Fibroblast of skin of back (primary cell): ENCODE measurements at regions not wholly inside any gene's neighbourhood (a gene's known extent, or its start where the extent isn't known, plus 50 kb on each side); places are given as distances from the start of the nearest gene placed in this dataset.
A peak's percentile ranks its signal among the peaks of the same experiment; 100 is the strongest.

Experiments
- DNase-seq: peaks from one replicate; pipeline ENCODE4 v3.0.0-alpha.2; 2013

DNA sequence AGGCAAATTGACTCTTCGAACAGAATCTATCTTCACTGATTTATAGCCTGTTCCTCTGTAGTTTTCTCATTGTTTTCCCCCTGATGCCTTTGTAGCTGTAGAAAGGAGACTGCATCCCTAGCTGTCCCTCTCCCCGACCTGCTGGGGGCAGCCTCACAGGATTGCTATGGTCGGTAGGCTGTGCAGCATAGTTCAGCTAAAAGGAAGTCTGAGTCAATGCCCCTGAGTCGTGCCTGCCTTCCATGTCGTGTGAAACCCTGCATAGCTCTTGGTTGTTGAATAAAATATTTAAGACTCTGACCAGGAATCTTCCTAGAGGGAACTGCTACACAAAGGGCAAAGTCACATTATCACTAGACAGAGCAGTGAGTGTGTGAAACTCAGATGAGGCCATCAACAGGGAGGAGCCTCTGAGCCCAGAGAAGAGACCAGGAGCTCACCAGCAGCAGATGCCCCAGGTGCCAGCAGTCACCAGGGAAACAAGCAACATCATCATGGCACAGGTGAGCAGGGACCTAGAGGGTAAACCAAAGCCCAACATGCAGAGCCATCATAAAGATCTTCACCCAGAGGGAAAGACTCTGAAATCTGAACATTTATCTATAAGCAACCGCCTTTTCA is 108.4 kb upstream of the NBEA start:
- DNase-seq: peak; percentile 50

DNA sequence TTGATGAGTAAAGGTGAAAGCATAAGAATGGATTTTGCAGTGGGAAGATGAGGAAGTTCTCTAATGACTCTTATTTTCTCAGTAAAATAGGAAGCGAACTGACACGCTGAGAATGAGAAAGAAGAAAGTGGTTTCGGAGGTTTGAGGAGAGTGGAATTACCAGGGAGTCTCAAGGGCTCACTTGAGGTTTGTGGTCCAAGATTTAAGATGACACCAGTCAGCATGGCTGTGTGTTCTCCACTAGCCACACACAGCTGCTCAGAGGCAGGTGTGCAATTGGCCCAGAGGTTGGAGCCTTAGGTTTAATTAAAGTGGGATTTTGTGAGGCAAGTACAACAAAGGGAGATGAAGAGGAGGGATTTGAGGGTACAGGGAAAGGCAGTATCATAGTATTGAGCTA is 99.6 kb upstream of the NBEA start:
- no peak for DNase-seq

DNA sequence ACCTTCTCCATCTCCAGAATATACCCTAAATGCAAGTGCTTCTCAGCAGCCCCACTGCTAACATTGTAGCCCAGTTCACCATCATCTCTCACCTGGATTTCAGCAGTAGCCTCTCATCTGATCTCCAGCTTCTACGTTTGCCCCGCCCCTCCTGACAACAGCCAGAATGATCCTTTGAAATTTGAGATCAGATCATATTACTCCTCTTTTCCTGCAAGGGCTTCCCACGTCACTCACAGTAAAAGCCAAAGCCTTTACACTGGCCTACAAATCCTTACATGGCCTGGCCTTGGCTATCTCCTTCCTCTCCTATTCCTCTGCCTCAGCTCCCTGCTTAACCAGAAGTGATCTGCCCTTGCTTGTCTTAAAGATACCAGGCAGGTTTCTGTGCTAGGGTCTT is 94.3 kb upstream of the NBEA start:
- no peak for DNase-seq

DNA sequence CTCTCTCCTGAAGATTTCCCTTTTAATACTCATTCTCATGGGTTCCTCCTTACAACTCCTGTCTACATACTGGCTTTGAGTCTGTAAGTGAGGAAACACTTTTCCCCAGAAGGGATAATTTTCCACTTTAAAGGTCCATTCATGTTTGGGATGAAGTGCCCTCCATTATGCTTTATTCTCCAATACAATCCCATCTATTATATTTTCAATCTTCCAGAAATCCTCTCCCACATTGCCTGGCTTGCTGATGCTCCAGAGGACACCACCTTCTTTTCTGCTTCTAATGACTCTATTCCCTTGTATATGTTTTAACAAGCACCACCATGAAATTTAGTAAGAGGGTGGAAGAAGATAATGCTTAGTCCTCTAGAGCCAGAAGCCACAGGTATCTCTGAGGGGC is 92.7 kb upstream of the NBEA start:
- DNase-seq: no peak

DNA sequence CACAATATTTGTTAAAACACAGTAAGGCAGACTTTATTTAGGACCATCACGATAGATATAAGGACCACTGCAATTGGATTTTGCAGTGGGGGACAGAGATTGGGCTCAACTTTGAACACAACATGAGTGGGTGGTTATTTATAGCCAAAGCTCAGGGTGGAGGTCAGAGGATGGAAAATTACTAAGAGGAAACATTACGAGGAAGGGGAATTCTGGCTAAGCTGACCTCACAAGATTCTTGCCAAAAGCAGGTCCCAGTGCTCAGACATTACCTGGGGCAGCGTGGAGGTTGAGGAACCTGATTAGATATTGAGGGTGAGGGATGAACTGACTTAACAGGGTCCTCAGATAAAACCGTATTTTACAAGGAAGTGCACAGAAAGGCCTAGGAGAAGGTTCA is 88.9 kb upstream of the NBEA start:
- DNase-seq: no peak

DNA sequence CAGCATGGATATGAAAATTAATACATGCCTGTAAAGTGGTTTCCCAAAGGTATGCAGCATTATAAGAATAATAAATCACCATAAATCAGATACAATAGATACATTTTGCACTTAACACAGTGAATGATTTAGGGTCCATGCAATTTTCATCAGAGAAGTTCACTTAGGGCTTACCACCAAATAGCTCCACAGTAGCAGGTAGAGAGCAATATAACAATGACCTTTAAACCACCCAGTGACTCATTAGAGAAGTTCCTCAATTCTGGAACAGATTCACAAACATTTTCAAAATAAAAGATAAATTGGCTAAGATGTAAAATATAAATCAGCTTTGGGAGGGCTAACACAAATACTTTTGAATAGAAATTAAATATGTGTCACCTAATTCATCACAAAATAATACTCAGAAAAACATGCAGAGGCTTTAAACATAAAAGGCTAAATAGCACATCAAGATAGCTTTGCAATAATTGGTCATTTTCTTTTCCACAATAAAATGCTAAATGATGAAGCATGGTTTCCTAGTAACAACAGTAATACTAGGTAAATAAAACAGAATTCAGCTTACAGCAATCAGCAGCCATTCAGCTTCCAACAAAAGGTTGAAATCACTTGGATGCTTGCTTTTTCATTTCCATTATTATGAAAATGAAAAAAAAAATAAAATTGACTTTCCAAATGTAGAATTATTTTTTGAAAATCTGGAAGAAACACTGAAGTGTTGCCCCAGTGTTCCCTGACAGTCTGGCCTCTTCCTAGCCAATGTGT is 84.3 kb upstream of the NBEA start:
- DNase-seq: no peak

DNA sequence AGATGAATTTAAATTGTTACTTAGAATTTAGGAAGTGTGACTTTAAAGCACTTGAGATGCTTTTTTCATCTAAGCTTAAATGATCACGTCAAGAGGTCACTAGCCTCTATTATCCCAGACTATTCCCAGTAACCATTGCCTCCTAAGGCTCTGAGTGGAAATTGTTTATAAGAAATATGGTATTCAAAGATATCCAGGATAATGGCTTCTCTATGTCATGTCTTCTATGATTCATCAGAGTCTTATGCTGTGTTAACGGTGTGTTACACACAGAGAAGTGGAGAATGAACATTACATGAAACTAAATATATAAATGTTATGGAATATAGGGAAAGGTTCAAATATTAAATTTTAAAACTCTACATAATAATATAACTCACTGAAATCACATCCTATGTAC is 79.8 kb upstream of the NBEA start:
- DNase-seq: no peak

DNA sequence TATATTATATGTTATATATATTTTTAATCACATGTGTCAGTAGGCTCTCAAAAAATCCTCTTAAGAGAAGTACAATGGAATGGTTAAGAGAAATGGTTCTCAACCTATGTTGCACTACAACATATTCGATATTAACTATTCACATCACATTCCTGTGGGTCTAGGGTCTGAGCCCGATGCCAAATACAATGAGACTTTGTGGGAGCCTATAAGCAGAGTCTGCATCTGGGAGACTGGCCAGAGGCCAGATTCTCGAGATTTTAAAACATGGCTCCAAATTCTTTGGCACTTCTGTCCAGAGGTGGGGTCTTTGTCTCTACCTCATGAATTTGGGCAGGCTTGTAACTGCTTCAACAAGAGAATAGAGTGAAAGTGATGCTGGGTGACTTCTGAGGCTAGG is 79.4 kb upstream of the NBEA start:
- DNase-seq: no peak

DNA sequence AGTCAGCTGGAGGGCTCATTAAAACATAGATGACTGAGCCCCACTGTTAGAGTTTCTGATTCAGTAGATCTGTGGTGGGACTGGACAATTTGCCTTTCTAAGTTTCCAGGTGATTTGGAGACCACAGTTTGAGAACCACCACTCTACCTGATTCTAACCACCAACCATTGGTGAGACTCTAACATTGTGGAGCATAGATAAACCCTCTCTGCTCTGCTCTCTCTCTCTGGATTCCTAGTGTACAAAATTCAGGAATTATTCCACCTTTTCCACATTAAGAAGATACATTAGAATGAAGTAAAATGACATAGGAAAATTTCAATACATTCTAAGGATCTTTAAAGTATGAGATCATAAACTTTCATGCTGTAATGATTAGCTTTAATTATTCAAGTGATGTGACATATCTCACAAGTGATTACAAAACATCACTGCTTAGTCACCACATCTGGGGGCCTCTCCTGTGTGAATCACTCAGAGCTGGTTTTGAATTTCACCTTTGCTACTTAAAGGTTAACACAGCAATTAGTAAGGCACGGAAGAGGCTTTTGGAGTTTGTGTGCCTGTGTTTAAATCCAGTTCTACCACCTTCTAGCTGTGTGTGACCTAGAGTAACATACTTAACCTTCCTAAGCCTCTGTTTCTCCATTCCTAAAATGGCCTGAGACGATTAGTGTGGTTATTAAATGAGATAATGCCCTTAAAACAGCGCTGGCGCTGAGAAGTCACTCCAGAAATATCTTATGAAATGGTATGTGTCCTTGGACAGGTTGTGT is 78.5 kb upstream of the NBEA start:
- DNase-seq: peak; percentile 52

DNA sequence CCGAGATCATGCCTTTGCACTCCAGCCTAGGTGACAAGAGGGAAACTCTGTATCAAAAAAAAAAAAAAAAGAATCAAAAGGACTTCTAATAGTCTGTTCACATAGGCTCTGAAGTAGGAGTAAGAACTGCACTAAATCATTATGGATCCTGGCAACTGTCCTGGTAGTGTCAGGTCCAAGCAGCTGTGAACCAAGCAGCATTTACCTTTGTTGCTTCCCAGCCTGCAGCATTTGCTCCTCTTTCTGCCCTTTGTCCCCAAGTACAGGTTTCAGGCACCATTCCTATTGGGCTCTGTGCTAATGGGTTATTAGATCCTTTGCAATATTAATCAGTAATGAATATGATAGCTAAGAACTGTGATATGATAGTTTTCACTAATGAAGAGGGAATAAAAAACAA is 77.4 kb upstream of the NBEA start:
- no peak for DNase-seq

DNA sequence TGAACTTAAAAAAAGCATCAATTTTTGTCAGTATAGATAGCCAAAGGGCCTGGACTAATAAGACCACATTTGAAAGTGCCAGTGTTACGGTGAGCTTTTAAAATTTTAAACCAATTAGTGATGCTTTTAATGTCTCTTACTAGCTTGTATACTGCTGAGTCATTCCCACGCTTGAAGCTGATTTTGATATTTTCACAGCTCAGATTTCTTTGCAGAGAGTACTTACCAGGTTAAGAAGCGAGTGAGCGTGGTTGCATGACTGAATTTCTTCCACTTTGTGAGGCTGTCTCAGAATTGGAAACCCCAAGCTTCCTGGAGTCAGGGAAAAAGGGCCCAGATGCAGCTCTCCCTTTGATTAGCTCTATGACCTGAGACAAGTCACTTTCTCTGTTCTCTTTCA is 74.5 kb upstream of the NBEA start:
- DNase-seq: peak; percentile 3

DNA sequence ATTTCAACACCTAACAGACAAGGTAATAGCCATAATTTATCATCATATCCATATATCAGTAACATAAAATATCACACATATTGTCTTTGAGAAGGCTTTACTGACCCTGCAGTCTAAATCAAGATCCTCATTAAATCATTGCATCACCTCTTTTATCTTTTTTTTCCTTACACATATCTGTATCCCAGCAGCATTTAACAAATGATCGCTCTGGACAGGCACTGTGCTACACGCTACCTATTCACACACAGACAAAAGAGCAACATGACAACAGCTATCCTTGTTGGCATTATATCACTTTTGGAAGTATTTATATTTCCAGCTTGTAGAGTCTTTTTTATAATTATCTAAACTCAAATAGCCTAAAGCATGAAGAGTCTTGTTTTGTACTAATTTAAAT is 73.3 kb upstream of the NBEA start:
- no peak for DNase-seq

DNA sequence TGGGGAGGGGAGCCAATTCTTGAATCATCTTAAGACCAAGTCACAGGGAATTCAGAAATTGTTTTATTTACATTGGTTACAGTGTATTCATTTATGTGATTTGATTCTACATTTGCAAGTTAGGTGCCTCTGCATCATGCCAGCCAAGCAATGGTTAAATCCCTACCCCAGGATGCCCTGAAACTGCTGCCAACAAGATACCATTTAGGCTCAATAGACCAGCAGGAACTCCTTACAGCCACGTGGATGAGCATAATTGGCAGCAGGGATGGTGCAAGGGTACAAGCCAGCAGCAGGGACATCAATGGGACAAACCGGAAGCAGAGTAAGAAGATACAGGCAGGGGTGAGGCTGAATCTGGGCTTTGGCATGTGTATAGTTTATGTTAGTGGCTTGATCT is 72.4 kb upstream of the NBEA start:
- DNase-seq: no peak

DNA sequence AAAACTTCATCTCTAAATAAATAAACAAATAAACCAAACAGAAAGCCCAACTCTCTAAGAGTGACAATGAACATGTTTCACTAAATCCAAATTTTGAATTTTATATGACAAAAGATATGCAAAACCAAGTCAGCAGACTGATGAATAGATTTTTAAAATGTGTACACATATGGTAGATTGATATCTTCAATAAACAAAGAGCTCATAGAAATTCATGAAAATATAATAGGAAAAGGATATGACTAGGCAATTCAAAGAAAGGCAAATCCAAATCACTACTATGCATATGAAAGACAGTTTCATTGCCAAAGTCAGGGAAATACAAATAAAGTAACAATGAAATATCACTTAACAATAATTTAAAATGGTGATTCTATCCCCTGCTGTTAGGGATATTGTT is 63.7 kb upstream of the NBEA start:
- no peak for DNase-seq

DNA sequence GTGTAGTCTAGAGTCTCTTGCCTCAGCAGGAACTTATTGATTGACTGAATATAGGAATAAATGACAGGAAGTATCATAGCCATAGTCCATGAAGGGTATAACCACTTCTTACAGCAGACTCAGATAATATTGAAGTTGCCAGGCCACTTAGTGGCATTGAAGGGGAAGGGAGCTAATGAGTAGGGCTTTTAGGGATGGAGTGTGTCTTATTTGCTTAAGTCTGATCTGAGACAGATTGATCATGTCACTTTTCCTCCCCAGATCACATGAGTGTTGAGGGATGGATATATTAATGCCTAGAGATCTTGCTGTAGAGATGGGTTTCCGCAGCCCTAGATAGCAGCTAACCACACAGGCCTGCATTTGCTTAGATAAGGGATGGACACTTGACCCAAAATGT is 62.2 kb upstream of the NBEA start:
- DNase-seq: no peak

DNA sequence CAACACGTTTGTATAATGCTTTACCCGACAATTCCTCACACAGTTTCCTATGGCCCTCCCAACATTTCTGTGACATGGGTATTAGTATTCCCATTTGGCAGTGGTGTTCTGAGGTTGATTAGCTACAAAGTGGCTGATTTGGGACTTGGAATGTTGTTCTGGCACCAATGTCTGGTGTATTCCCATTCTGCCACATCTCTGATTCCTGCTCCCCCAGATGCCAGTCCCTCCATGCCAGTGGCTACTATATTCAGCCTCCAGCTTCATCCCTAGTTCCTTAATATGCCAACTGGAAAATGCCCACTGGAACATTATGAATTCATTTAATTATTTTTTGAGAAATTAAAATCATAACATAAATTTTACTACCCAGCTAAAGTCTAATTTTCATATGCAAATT is 60.6 kb upstream of the NBEA start:
- DNase-seq: no peak

DNA sequence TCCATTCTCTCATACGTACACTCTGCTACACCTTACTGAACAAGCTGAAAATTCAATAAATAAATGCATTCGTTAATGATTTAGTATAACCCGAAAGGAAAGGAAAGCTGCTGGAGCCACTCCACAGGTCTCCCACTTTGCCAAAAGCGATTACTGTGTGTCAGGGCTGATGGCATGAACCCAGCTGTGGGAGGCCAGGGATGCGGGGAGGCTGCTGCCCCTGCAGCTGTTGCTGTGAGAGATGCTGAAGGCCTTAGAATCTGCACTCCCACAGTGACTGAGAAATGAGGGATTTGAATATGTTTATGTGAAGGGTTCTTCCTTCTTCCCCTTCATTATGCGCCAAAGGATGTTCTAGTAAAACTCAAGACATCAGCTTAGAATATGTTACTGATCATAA is 58.7 kb upstream of the NBEA start:
- DNase-seq: no peak

DNA sequence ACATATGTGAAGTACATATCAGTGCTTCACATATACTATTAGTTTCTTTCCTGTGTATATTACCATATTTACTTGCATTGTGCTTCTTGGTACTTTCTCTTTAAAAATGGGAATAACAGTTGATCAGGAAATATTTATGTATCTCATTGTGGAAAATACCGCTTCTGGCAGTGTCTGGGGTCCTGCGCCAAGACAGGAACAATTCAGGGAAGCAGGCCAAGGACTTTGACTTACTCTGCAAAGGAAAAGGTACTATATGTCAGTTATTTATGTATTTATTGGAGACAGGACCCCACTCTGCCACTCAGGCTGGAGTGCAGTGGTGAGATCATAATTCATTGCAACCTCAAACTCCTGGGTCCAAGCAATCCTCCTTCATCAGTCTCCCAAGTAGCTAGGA is 57.7 kb upstream of the NBEA start:
- DNase-seq: no peak

DNA sequence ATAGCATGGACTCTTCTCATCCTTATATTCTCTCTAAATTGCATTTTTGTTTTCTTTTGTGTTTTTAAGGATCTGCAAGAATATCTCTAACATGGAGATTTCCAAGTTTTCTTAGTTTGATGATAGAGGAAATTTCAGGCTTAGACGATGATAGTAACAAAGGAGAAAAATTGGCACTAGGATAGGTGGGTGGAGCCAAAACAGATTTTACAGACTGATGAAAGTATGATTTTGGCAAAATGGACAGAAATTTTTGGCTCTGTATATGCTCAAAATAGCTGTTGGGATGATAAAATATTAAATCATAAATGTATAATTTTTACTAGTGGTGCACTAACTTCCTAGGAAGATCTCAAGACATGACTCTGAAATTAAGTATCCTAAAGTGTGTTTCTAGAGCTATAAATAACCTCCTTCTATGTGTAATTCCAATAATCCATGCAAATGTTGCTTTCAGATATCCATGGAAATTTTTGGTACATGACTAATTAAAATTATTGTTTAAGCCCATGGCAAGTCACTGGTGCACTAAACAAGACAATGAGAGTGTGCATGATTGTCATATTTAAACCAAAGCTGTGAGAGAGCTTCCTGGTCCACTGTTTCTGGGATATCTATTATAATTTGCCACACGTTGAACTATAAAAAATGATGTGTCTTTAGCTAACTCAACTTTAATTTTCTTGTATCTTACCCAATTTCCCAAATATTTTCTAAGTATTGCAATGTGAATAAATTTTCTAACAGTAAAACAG is 55.8 kb upstream of the NBEA start:
- DNase-seq: no peak

DNA sequence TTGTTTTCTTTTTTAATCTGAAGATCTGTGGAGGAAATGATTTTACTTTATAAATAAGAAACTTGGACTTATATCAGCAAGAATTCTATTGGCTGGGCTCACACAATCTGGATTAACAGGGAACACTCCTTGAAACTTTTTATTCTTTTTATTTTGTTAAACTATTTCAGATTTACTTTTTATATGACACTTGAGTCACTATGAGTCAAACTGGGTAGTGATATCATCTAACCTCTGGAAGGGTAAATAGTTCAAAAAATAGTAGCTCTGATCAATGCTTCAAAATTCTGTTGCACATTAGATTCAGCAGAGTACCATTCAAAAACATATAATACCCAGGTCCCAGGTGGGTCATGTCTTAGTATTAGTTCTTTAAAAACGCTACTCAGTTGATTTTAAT is 55.1 kb upstream of the NBEA start:
- DNase-seq: no peak
